NT2/D1 (cell line): ENCODE measurements at regions not wholly inside any gene's neighbourhood (a gene's known extent, or its start where the extent isn't known, plus 50 kb on each side); places are given as distances from the start of the nearest gene placed in this dataset.

Experiments used
- DNase-seq: peaks from one replicate; pipeline ENCODE4 v3.0.0-alpha.2; 2011; ENCODE audit warnings: low read depth, low spot score
- H3K27me3 ChIP-seq: 2 replicates; pipeline ENCODE4 v1.6.0; 2011; ENCODE audit warnings: mild to moderate bottlenecking; ENCODE audit not compliant: insufficient read length, insufficient read depth
- H3K36me3 ChIP-seq: 2 replicates; pipeline ENCODE4 v1.6.1; 2011; ENCODE audit warnings: mild to moderate bottlenecking, low read length, mixed read lengths; ENCODE audit not compliant: insufficient read depth, insufficient read length
- H3K4me1 ChIP-seq: 2 replicates; pipeline ENCODE4 v1.5.1; 2011; ENCODE audit not compliant: insufficient read depth, insufficient read length
- H3K4me3 ChIP-seq: 2 replicates; pipeline ENCODE4 v1.5.1; 2011; ENCODE audit warnings: low read depth; ENCODE audit not compliant: insufficient read length
- H3K9ac ChIP-seq: 2 replicates; pipeline ENCODE4 v1.6.0; 2011; ENCODE audit warnings: low read depth; ENCODE audit not compliant: insufficient read length
- H3K9me3 ChIP-seq: 2 replicates; pipeline ENCODE4 v1.5.1; 2011; ENCODE audit warnings: mild to moderate bottlenecking, low read length; ENCODE audit not compliant: insufficient read depth
- SUZ12 ChIP-seq: IDR thresholded peaks from 2 replicates; pipeline ENCODE4 v1.6.1; 2011; ENCODE audit not compliant: insufficient read length, insufficient read depth; ENCODE audit errors: extremely low read depth
- YY1 ChIP-seq: IDR thresholded peaks from 2 replicates; pipeline ENCODE4 v1.6.1; 2011; ENCODE audit not compliant: insufficient read length, insufficient read depth
- ZNF274 ChIP-seq: IDR thresholded peaks from 2 replicates; pipeline ENCODE4 v1.6.1; 2011; ENCODE audit warnings: mild to moderate bottlenecking, low read depth, low read length

- TF ChIP-seq YY1: no peak
- TF ChIP-seq SUZ12: no peak
- no peak for TF ChIP-seq ZNF274
- no peak overlapping the region for H3K9ac ChIP-seq
- no peaks in the 10 kb centered on the region for H3K27me3 ChIP-seq
- no peaks in the 10 kb centered on the region for H3K36me3 ChIP-seq
- H3K9me3 ChIP-seq: no peaks in the 10 kb centered on the region
- no peak for DNase-seq
- H3K4me1 ChIP-seq: no peaks in the 10 kb centered on the region
- no peak overlapping the region for H3K4me3 ChIP-seq
Measured at GRCh38 chr4:62835631-62836030, 1573.6 kb downstream of the TECRL start.

GRCh38 chr4:62822306-62822705 lies 1586.9 kb downstream of the TECRL start:
- Histone ChIP-seq H3K4me3 (no peak overlapping the region), H3K36me3 (no peaks in the 10 kb centered on the region), H3K9ac (no peak overlapping the region), H3K9me3 (no peaks in the 10 kb centered on the region), H3K27me3 (no peaks in the 10 kb centered on the region), H3K4me1 (no peaks in the 10 kb centered on the region)
- no peak for DNase-seq
- TF ChIP-seq YY1 (no peak), ZNF274 (no peak), SUZ12 (no peak)

- H3K4me1 ChIP-seq: no peaks in the 10 kb centered on the region
- no peaks in the 10 kb centered on the region for H3K27me3 ChIP-seq
- TF ChIP-seq YY1: no peak
- no peak for TF ChIP-seq SUZ12
- no peak for TF ChIP-seq ZNF274
- no peak overlapping the region for H3K9ac ChIP-seq
- no peak for DNase-seq
- no peak overlapping the region for H3K4me3 ChIP-seq
- H3K36me3 ChIP-seq: no peaks in the 10 kb centered on the region
- no peaks in the 10 kb centered on the region for H3K9me3 ChIP-seq
Measured at GRCh38 chr4:62816566-62816965, 1592.7 kb downstream of the TECRL start.

GRCh38 chr4:62814510-62815047 lies 1594.7 kb downstream of the TECRL start:
- Histone ChIP-seq H3K36me3 (no peaks in the 10 kb centered on the region), H3K9me3 (no peaks in the 10 kb centered on the region), H3K9ac (no peak overlapping the region), H3K27me3 (no peaks in the 10 kb centered on the region), H3K4me3 (no peak overlapping the region), H3K4me1 (no peaks in the 10 kb centered on the region)
- no peak for DNase-seq
- TF ChIP-seq YY1: no peak
- no peak for TF ChIP-seq ZNF274
- TF ChIP-seq SUZ12: no peak

GRCh38 chr4:62806816-62807215 lies 1602.4 kb downstream of the TECRL start:
- TF ChIP-seq ZNF274: no peak
- TF ChIP-seq YY1: no peak
- no peak for TF ChIP-seq SUZ12
- Histone ChIP-seq H3K9me3 (no peaks in the 10 kb centered on the region), H3K27me3 (no peaks in the 10 kb centered on the region), H3K9ac (no peak overlapping the region), H3K4me1 (no peaks in the 10 kb centered on the region), H3K36me3 (no peaks in the 10 kb centered on the region), H3K4me3 (no peak overlapping the region)
- DNase-seq: no peak

- no peaks in the 10 kb centered on the region for H3K4me1 ChIP-seq
- no peaks in the 10 kb centered on the region for H3K9me3 ChIP-seq
- no peaks in the 10 kb centered on the region for H3K36me3 ChIP-seq
- TF ChIP-seq SUZ12 (no peak), ZNF274 (no peak)
- no peak for DNase-seq
- no peak overlapping the region for H3K9ac ChIP-seq
- H3K4me3 ChIP-seq: no peak overlapping the region
- no peaks in the 10 kb centered on the region for H3K27me3 ChIP-seq
Measured at GRCh38 chr4:62804075-62804474, 1603.9 kb downstream of the ADGRL3 start.

GRCh38 chr4:62797221-62797620 lies 1597.1 kb downstream of the ADGRL3 start:
- Histone ChIP-seq H3K27me3 (no peaks in the 10 kb centered on the region), H3K36me3 (no peaks in the 10 kb centered on the region), H3K9me3 (no peaks in the 10 kb centered on the region), H3K9ac (no peak overlapping the region), H3K4me3 (no peak overlapping the region), H3K4me1 (no peaks in the 10 kb centered on the region)
- no peak for DNase-seq
- no peak for TF ChIP-seq SUZ12
- no peak for TF ChIP-seq ZNF274
- no peak for TF ChIP-seq YY1

- no peaks in the 10 kb centered on the region for H3K9me3 ChIP-seq
- no peaks in the 10 kb centered on the region for H3K36me3 ChIP-seq
- H3K9ac ChIP-seq: no peak overlapping the region
- H3K4me1 ChIP-seq: no peaks in the 10 kb centered on the region
- H3K27me3 ChIP-seq: no peaks in the 10 kb centered on the region
- no peak for DNase-seq
- TF ChIP-seq SUZ12 (no peak), ZNF274 (no peak), YY1 (no peak)
- H3K4me3 ChIP-seq: no peak overlapping the region
Measured at GRCh38 chr4:62791386-62791785, 1591.3 kb downstream of the ADGRL3 start.
